K562 (cell line): ENCODE measurements at regions not wholly inside any gene's neighbourhood (a gene's known extent, or its start where the extent isn't known, plus 50 kb on each side); places are given as distances from the start of the nearest gene placed in this dataset.
"Not testable (repeated sequence)": the region's sequence is repeated elsewhere in the genome, so short reads cannot be mapped to it uniquely, and the experiment has no call there.

Experiments
- ATF1 ChIP-seq, 2 experiments: fragments of 450-650 bp in 1 of 2; IDR thresholded peaks; 2 replicates each; pipeline ENCODE4 v1.6.1; 2016; ENCODE audit warnings: missing compliant biosample characterization in 1 of 2, missing genetic modification characterization in 1 of 2
- CEBPG ChIP-seq, 3 experiments: fragments of 200-800 bp in 1 of 3; sonication (Bioruptor generic) in 1 of 3; sonication (generic) in 1 of 3; formaldehyde crosslinking in 1 of 3; IDR thresholded peaks in 2 of 3; conservative IDR thresholded peaks in 1 of 3; 2 replicates each; pipeline versions ENCODE4 v1.6.1 to v1.8.0; 2016 to 2022; ENCODE audit warnings: missing compliant biosample characterization in 2 of 3, missing genetic modification characterization in 2 of 3, mild to moderate bottlenecking in 1 of 3, missing genetic modification reagents in 1 of 3
- CREB1 ChIP-seq, 2 experiments: sonication (generic) in 1 of 2; formaldehyde crosslinking in 1 of 2; IDR thresholded peaks; 2 replicates each; pipeline versions ENCODE4 v1.6.1 to v1.8.0; 2012 to 2022; ENCODE audit warnings: inconsistent platforms in 1 of 2, mild to moderate bottlenecking in 1 of 2, missing genetic modification reagents in 1 of 2, moderate library complexity in 1 of 2
- NR2C2 ChIP-seq, 2 experiments: fragments of 200-800 bp in 1 of 2; sonication (Bioruptor generic) in 1 of 2; sonication (generic) in 1 of 2; formaldehyde crosslinking in 1 of 2; IDR thresholded peaks; 2 replicates each; pipeline versions ENCODE4 v1.6.1 to v1.8.0; 2016 to 2022; ENCODE audit warnings: mild to moderate bottlenecking in 1 of 2, missing compliant biosample characterization in 1 of 2, missing genetic modification characterization in 1 of 2, missing genetic modification reagents in 1 of 2
- ZBTB17 ChIP-seq: fragments of 450-650 bp; formaldehyde crosslinking; IDR thresholded peaks from 2 replicates; pipeline ENCODE4 v1.4.0; 2020; ENCODE audit warnings: mild to moderate bottlenecking
- ZNF584 ChIP-seq: fragments of 200-800 bp; sonication (Bioruptor generic); IDR thresholded peaks from 2 replicates; pipeline ENCODE4 v1.6.1; 2016; ENCODE audit warnings: low read depth, mild to moderate bottlenecking, missing genetic modification characterization, missing compliant biosample characterization
- TF ChIP-seq, protein P1 (sequence below), 2 experiments: fragments of 450-650 bp in 1 of 2; sonication (generic) in 1 of 2; formaldehyde crosslinking in 1 of 2; IDR thresholded peaks; 2 replicates each; pipeline versions ENCODE4 v1.7.1 to v1.9.0; 2016 to 2022; ENCODE audit warnings: inconsistent platforms in 1 of 2, mild to moderate bottlenecking in 1 of 2, missing genetic modification reagents in 1 of 2
- TF ChIP-seq, protein P2 (sequence below): fragments of 450-650 bp; formaldehyde crosslinking; IDR thresholded peaks from 2 replicates; pipeline ENCODE4 v1.4.0; 2020; ENCODE audit warnings: mild to moderate bottlenecking, mixed read lengths
- TF ChIP-seq, protein P3 (sequence below), 2 experiments: fragments of 150-350 bp in 1 of 2; IDR thresholded peaks; 2 replicates each; pipeline ENCODE4 v1.6.1; 2012 to 2016; ENCODE audit warnings: low read depth in 2 of 2, low read length in 2 of 2, mild to moderate bottlenecking in 1 of 2, moderate library complexity in 1 of 2

DNA sequence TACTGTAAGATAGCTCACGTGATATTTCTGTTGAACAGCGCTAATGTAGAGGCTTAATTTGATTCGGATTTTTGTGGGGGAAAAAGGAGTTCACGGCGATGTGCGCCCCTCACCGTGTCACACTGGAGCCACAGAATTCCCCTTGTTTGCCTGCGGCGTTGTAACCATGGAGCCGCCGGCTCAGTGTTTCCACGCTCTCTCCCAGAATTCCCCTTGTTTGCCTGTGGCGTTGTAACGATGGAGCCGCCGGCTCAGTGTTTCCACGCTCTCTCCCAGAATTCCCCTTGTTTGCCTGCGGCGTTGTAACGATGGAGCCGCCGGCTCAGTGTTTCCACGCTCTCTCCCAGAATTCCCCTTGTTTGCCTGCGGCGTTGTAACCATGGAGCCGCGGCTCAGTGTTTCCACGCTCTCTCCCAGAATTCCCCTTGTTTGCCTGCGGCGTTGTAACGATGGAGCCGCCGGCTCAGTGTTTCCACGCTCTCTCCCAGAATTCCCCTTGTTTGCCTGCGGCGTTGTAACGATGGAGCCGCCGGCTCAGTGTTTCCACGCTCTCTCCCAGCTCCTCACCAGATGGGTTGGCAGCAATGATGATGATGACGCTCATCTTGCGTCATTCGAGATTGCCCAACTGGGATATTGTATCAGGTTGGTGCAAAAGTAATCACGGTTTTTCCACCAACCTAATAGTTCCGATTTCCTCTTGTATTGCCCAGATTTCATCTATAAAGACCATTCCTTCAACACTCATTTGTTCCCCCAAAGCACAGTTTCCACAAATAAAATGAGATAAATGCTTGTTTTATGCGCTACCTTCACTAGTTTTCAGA, 228.6 kb downstream of the KLF6 start (continued):
- TF ChIP-seq, protein P1, sequence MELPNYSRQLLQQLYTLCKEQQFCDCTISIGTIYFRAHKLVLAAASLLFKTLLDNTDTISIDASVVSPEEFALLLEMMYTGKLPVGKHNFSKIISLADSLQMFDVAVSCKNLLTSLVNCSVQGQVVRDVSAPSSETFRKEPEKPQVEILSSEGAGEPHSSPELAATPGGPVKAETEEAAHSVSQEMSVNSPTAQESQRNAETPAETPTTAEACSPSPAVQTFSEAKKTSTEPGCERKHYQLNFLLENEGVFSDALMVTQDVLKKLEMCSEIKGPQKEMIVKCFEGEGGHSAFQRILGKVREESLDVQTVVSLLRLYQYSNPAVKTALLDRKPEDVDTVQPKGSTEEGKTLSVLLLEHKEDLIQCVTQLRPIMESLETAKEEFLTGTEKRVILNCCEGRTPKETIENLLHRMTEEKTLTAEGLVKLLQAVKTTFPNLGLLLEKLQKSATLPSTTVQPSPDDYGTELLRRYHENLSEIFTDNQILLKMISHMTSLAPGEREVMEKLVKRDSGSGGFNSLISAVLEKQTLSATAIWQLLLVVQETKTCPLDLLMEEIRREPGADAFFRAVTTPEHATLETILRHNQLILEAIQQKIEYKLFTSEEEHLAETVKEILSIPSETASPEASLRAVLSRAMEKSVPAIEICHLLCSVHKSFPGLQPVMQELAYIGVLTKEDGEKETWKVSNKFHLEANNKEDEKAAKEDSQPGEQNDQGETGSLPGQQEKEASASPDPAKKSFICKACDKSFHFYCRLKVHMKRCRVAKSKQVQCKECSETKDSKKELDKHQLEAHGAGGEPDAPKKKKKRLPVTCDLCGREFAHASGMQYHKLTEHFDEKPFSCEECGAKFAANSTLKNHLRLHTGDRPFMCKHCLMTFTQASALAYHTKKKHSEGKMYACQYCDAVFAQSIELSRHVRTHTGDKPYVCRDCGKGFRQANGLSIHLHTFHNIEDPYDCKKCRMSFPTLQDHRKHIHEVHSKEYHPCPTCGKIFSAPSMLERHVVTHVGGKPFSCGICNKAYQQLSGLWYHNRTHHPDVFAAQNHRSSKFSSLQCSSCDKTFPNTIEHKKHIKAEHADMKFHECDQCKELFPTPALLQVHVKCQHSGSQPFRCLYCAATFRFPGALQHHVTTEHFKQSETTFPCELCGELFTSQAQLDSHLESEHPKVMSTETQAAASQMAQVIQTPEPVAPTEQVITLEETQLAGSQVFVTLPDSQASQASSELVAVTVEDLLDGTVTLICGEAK (IDR thresholded peaks at IDR 0.05) = peak; percentile 68
- TF ChIP-seq, protein P1 (CRISPR knock-in tag; IDR thresholded peaks at IDR 0.05) = not testable (repeated sequence)
- TF ChIP-seq ZBTB17 (peak; percentile 80), CEBPG (CRISPR knock-in tag; IDR thresholded peaks at IDR 0.05) (peak; percentile 87), CEBPG (tag; conservative IDR thresholded peaks at IDR 0.05 in 1 of 2, IDR thresholded peaks at IDR 0.05 in 1 of 2) (peak; percentile 79 to 94), NR2C2 (tag; IDR thresholded peaks at IDR 0.05) (peak; percentile 52), ATF1 (tag; IDR thresholded peaks at IDR 0.05) (peak; percentile 71; the same call in 1 of the 2 replicates), ZNF584 (CRISPR knock-in tag) (0 out of 2 replicates have a peak, but pooled peaks have one; percentile 51), CREB1 (IDR thresholded peaks at IDR 0.05) (peak; percentile 67), CREB1 (CRISPR knock-in tag; IDR thresholded peaks at IDR 0.05) (peak; percentile 74)
- TF ChIP-seq, protein P2, sequence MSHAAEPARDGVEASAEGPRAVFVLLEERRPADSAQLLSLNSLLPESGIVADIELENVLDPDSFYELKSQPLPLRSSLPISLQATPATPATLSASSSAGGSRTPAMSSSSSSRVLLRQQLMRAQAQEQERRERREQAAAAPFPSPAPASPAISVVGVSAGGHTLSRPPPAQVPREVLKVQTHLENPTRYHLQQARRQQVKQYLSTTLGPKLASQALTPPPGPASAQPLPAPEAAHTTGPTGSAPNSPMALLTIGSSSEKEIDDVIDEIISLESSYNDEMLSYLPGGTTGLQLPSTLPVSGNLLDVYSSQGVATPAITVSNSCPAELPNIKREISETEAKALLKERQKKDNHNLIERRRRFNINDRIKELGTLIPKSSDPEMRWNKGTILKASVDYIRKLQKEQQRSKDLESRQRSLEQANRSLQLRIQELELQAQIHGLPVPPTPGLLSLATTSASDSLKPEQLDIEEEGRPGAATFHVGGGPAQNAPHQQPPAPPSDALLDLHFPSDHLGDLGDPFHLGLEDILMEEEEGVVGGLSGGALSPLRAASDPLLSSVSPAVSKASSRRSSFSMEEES (CRISPR knock-in tag) = peak; percentile 46
- TF ChIP-seq, protein P3, sequence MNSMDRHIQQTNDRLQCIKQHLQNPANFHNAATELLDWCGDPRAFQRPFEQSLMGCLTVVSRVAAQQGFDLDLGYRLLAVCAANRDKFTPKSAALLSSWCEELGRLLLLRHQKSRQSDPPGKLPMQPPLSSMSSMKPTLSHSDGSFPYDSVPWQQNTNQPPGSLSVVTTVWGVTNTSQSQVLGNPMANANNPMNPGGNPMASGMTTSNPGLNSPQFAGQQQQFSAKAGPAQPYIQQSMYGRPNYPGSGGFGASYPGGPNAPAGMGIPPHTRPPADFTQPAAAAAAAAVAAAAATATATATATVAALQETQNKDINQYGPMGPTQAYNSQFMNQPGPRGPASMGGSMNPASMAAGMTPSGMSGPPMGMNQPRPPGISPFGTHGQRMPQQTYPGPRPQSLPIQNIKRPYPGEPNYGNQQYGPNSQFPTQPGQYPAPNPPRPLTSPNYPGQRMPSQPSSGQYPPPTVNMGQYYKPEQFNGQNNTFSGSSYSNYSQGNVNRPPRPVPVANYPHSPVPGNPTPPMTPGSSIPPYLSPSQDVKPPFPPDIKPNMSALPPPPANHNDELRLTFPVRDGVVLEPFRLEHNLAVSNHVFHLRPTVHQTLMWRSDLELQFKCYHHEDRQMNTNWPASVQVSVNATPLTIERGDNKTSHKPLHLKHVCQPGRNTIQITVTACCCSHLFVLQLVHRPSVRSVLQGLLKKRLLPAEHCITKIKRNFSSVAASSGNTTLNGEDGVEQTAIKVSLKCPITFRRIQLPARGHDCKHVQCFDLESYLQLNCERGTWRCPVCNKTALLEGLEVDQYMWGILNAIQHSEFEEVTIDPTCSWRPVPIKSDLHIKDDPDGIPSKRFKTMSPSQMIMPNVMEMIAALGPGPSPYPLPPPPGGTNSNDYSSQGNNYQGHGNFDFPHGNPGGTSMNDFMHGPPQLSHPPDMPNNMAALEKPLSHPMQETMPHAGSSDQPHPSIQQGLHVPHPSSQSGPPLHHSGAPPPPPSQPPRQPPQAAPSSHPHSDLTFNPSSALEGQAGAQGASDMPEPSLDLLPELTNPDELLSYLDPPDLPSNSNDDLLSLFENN (IDR thresholded peaks at IDR 0.05; ENCODE audit: low read depth in 2 of 2, low read length in 2 of 2) = peak in 1 of 2 experiments; percentile 70; a peak in 2 of 4 replicates
- TF ChIP-seq NR2C2, ATF1 (CRISPR knock-in tag; IDR thresholded peaks at IDR 0.05): not testable (repeated sequence)
